ENCODE measurements at regions not wholly inside any gene's neighbourhood (a gene's known extent, or its start where the extent isn't known, plus 50 kb on each side); places are given as distances from the start of the nearest gene placed in this dataset.

- in situ Hi-C loops (cut with MboI) = no loop called here
- TF ChIP-seq MEIS2 (IDR thresholded peaks at IDR 0.05; ENCODE audit: partially characterized antibody) = peak; percentile 17
- no peak for TF ChIP-seq ETV5 (CRISPR knock-in tag; IDR thresholded peaks at IDR 0.05; ENCODE audit: low read depth)
- peaks cover 0 to 12% of the 10 kb centered on the region in 2 experiments; a peak in 2 of 5 replicates for H3K4me1 ChIP-seq (replicated peaks in 1 of 2; ENCODE audit: control insufficient read depth in 2 of 2, insufficient read depth in 2 of 2, low read length in 2 of 2)
- ATAC-seq (no peak), DNase-seq (ENCODE audit: extremely low read depth in 1 of 4, low spot score in 3 of 4) (no peak), FAIRE-seq (no peak)
- H3K27ac ChIP-seq (ENCODE audit: extremely low read depth, low read depth, low read length) = no peak overlapping the region
- CTCF ChIA-PET (ENCODE audit: low intra/inter-chr PET ratio) = no interaction called here
- no peak overlapping the region for H3K4me3 ChIP-seq
- no peak overlapping the region for H3K4me2 ChIP-seq (ENCODE audit: insufficient read depth, low read length)
- POLR2A ChIA-PET = no interaction called here
- intact Hi-C loops (cut with micrococcal nuclease) = no loop called here
- H2AFZ ChIP-seq (ENCODE audit: low read depth, low read length) = no peak overlapping the region
- no TSS peak for BruUV-seq (replicated peaks)
- 7% methylated on average over 1 of the region's 1 CpG for WGBS (ENCODE audit: insufficient coverage, low coverage, missing lambda C conversion rate)
- H4K20me1 ChIP-seq (replicated peaks; ENCODE audit: control insufficient read depth, insufficient read depth, low read length) = no peaks in the 10 kb centered on the region
- no peaks in the 10 kb centered on the region for H3K79me2 ChIP-seq (ENCODE audit: control insufficient read depth, insufficient read depth, low read length)
- H3K9ac ChIP-seq (ENCODE audit: insufficient read depth in 1 of 2, low read depth in 2 of 2, low read length in 2 of 2) = no peak overlapping the region
- no peaks in the 10 kb centered on the region for H3K27me3 ChIP-seq (ENCODE audit: control insufficient read depth in 2 of 2, insufficient read depth in 2 of 2, low read length in 2 of 2)
- no peaks in the 10 kb centered on the region for H3K9me1 ChIP-seq (ENCODE audit: control insufficient read depth, insufficient read depth, low read length)
- H3K9me3 ChIP-seq (replicated peaks; ENCODE audit: control insufficient read depth, insufficient read depth, low read depth, low read length) = no peaks in the 10 kb centered on the region
- no peaks in the 10 kb centered on the region for H3K36me3 ChIP-seq (ENCODE audit: control insufficient read depth, insufficient read depth, low read length)
These were observed 174.0 kb upstream of the MAN1A1 start for GRCh38 chr6:119523556-119523955.

GRCh38 chr6:119521251-119521650 is 171.7 kb upstream of the MAN1A1 start:
- DNase-seq (ENCODE audit: extremely low read depth in 1 of 4, low spot score in 3 of 4) (no peak), FAIRE-seq (no peak), ATAC-seq (peak; percentile 66)
- intact Hi-C loops (cut with micrococcal nuclease) = no loop called here
- Histone ChIP-seq H3K9ac (ENCODE audit: insufficient read depth in 1 of 2, low read depth in 2 of 2, low read length in 2 of 2) (no peak overlapping the region), H3K36me3 (ENCODE audit: control insufficient read depth, insufficient read depth, low read length) (no peaks in the 10 kb centered on the region; the same call in 2 of the 3 replicates), H2AFZ (ENCODE audit: low read depth, low read length) (peak overlapping the region; percentile 7; the same call in 1 of the 2 replicates), H3K9me1 (ENCODE audit: control insufficient read depth, insufficient read depth, low read length) (no peaks in the 10 kb centered on the region), H3K9me3 (replicated peaks; ENCODE audit: control insufficient read depth, insufficient read depth, low read depth, low read length) (no peaks in the 10 kb centered on the region), H3K4me3 (no peak overlapping the region), H3K4me1 (replicated peaks in 1 of 2; ENCODE audit: control insufficient read depth in 2 of 2, insufficient read depth in 2 of 2, low read length in 2 of 2) (no peaks in the 10 kb centered on the region), H4K20me1 (replicated peaks; ENCODE audit: control insufficient read depth, insufficient read depth, low read length) (no peaks in the 10 kb centered on the region), H3K79me2 (ENCODE audit: control insufficient read depth, insufficient read depth, low read length) (no peaks in the 10 kb centered on the region), H3K4me2 (ENCODE audit: insufficient read depth, low read length) (no peak overlapping the region), H3K27ac (ENCODE audit: extremely low read depth, low read depth, low read length) (no peak overlapping the region), H3K27me3 (ENCODE audit: control insufficient read depth in 2 of 2, insufficient read depth in 2 of 2, low read length in 2 of 2) (no peaks in the 10 kb centered on the region)
- BruUV-seq (replicated peaks) = no TSS peak
- in situ Hi-C loops (cut with MboI) = no loop called here
- TF ChIP-seq PKNOX1 (IDR thresholded peaks at IDR 0.05) = peak; percentile 38; the same call in 1 of the 2 replicates
- peak in 1 of 2 experiments; percentile 42; a peak in 1 of 4 replicates for TF ChIP-seq TRIM24 (IDR thresholded peaks at IDR 0.05)
- no peak for TF ChIP-seq SRSF3 (IDR thresholded peaks at IDR 0.05; ENCODE audit: insufficient read depth, low read length)
- no peak for TF ChIP-seq ZNF277 (CRISPR knock-in tag; IDR thresholded peaks at IDR 0.05; ENCODE audit: borderline replicate concordance)
- no peak for TF ChIP-seq GABPB1 (CRISPR knock-in tag; IDR thresholded peaks at IDR 0.05)
- no peak for TF ChIP-seq PHF21A (IDR thresholded peaks at IDR 0.05; ENCODE audit: borderline replicate concordance, low read depth)
- TF ChIP-seq ZNF232 (CRISPR knock-in tag; IDR thresholded peaks at IDR 0.05) = 0 out of 2 replicates have a peak, but pooled peaks have one; percentile 53
- ChIA-PET CTCF (ENCODE audit: low intra/inter-chr PET ratio) (no interaction called here), POLR2A (no interaction called here)
- WGBS (ENCODE audit: insufficient coverage, low coverage, missing lambda C conversion rate) = 37% methylated on average over 1 of the region's 1 CpG
